ENCODE measurements at regions not wholly inside any gene's neighbourhood (a gene's known extent, or its start where the extent isn't known, plus 50 kb on each side); places are given as distances from the start of the nearest gene placed in this dataset.
"Not testable (repeated sequence)": the region's sequence is repeated elsewhere in the genome, so short reads cannot be mapped to it uniquely, and the experiment has no call there.

- in situ Hi-C loops (cut with HindIII; ENCODE audit: low sequenced_read_pairs), result no loop called here
Measured at GRCh38 chr14:87264272-87264785, 728.7 kb downstream of the GALC start.

GRCh38 chr14:87261621-87262020 lies 731.4 kb downstream of the GALC start:
- in situ Hi-C loops (cut with HindIII; ENCODE audit: low sequenced_read_pairs), result no loop called here

- in situ Hi-C loops (cut with HindIII; ENCODE audit: low sequenced_read_pairs), result no loop called here
Measured at GRCh38 chr14:87260460-87260859, 732.5 kb downstream of the GALC start.

- in situ Hi-C loops (cut with HindIII; ENCODE audit: low sequenced_read_pairs), result no loop called here
Measured at GRCh38 chr14:87257421-87257820, 735.6 kb downstream of the GALC start.

- in situ Hi-C loops (cut with HindIII; ENCODE audit: low sequenced_read_pairs), result no loop called here
Measured at GRCh38 chr14:87255058-87255457, 737.9 kb downstream of the GALC start.

- in situ Hi-C loops (cut with HindIII; ENCODE audit: low sequenced_read_pairs), result no loop called here
Measured at GRCh38 chr14:87254331-87254874, 738.6 kb downstream of the GALC start.

- in situ Hi-C loops (cut with HindIII; ENCODE audit: low sequenced_read_pairs), result not testable (repeated sequence)
Measured at GRCh38 chr14:87253791-87254190, 739.2 kb downstream of the GALC start.

- in situ Hi-C loops (cut with HindIII; ENCODE audit: low sequenced_read_pairs), result no loop called here
Measured at GRCh38 chr14:87252103-87252502, 740.9 kb downstream of the GALC start.

GRCh38 chr14:87251011-87251410 lies 742.0 kb downstream of the GALC start:
- in situ Hi-C loops (cut with HindIII; ENCODE audit: low sequenced_read_pairs), result no loop called here

GRCh38 chr14:87241018-87241768 lies 751.8 kb downstream of the GALC start:
- in situ Hi-C loops (cut with HindIII; ENCODE audit: low sequenced_read_pairs), result no loop called here

GRCh38 chr14:87240319-87240718 lies 752.7 kb downstream of the GALC start:
- in situ Hi-C loops (cut with HindIII; ENCODE audit: low sequenced_read_pairs), result not testable (repeated sequence)

GRCh38 chr14:87233806-87234384 lies 759.1 kb downstream of the GALC start:
- in situ Hi-C loops (cut with HindIII; ENCODE audit: low sequenced_read_pairs), result no loop called here

- in situ Hi-C loops (cut with HindIII; ENCODE audit: low sequenced_read_pairs), result no loop called here
Measured at GRCh38 chr14:87233266-87233665, 759.7 kb downstream of the GALC start.

GRCh38 chr14:87231336-87232026 lies 761.5 kb downstream of the GALC start:
- in situ Hi-C loops (cut with HindIII; ENCODE audit: low sequenced_read_pairs), result no loop called here

GRCh38 chr14:87230726-87231125 lies 762.3 kb downstream of the GALC start:
- in situ Hi-C loops (cut with HindIII; ENCODE audit: low sequenced_read_pairs), result no loop called here

- in situ Hi-C loops (cut with HindIII; ENCODE audit: low sequenced_read_pairs), result no loop called here
Measured at GRCh38 chr14:87229131-87229530, 763.9 kb downstream of the GALC start.

GRCh38 chr14:87217023-87217422 lies 776.0 kb downstream of the GALC start:
- in situ Hi-C loops (cut with HindIII; ENCODE audit: low sequenced_read_pairs), result loop anchor here (10.0 kb wide), 1 partner anchor 98 kb away; no protein-coding TSS in a partner anchor

GRCh38 chr14:87214558-87214957 lies 778.4 kb downstream of the GALC start:
- in situ Hi-C loops (cut with HindIII; ENCODE audit: low sequenced_read_pairs), result loop anchor here (10.0 kb wide), 1 partner anchor 100 kb away; no protein-coding TSS in a partner anchor

- in situ Hi-C loops (cut with HindIII; ENCODE audit: low sequenced_read_pairs), result no loop called here
Measured at GRCh38 chr14:87207756-87208155, 785.2 kb downstream of the GALC start.

- in situ Hi-C loops (cut with HindIII; ENCODE audit: low sequenced_read_pairs), result no loop called here
Measured at GRCh38 chr14:87205811-87206210, 787.2 kb downstream of the GALC start.

GRCh38 chr14:87203346-87203745 lies 789.6 kb downstream of the GALC start:
- in situ Hi-C loops (cut with HindIII; ENCODE audit: low sequenced_read_pairs), result loop anchor here (5.0 kb wide), 1 partner anchor 64 kb away; no protein-coding TSS in a partner anchor
